ENCODE measurements at regions not wholly inside any gene's neighbourhood (a gene's known extent, or its start where the extent isn't known, plus 50 kb on each side); places are given as distances from the start of the nearest gene placed in this dataset.

DNA sequence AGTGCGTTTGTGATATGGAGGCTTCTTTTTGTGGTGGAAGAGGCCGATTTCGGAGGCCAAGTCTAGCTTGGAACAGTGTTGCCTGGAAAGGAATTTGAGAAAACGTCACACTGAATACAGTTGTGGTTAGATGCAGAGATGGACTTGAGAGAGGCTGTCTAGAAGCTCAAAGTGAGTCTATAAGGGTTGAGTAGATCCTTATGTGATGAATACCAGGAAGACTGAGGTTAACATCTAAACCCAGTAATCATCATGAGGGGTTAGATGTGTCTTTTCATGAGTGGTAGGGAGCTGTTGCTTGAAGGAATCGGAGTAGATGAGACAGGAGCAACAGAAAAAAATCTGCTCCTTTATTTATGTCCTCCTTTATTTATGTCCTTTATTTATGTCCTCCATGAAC is 114.6 kb upstream of the IVNS1ABP start:
- no peak for TF ChIP-seq JUN (IDR thresholded peaks at IDR 0.05; ENCODE audit: borderline replicate concordance, insufficient read depth, insufficient read length, low read depth)
- no peak for TF ChIP-seq POLR2AphosphoS5 (IDR thresholded peaks at IDR 0.05; ENCODE audit: insufficient read depth, low read depth, low read length)
- TF ChIP-seq POLR2A (IDR thresholded peaks at IDR 0.05; ENCODE audit: low read depth, low read length): no peak
- TF ChIP-seq EZH2 (IDR thresholded peaks at IDR 0.05; ENCODE audit: borderline replicate concordance, low read depth, low read length, severe bottlenecking): no peak
- TF ChIP-seq, protein P1, sequence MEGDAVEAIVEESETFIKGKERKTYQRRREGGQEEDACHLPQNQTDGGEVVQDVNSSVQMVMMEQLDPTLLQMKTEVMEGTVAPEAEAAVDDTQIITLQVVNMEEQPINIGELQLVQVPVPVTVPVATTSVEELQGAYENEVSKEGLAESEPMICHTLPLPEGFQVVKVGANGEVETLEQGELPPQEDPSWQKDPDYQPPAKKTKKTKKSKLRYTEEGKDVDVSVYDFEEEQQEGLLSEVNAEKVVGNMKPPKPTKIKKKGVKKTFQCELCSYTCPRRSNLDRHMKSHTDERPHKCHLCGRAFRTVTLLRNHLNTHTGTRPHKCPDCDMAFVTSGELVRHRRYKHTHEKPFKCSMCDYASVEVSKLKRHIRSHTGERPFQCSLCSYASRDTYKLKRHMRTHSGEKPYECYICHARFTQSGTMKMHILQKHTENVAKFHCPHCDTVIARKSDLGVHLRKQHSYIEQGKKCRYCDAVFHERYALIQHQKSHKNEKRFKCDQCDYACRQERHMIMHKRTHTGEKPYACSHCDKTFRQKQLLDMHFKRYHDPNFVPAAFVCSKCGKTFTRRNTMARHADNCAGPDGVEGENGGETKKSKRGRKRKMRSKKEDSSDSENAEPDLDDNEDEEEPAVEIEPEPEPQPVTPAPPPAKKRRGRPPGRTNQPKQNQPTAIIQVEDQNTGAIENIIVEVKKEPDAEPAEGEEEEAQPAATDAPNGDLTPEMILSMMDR (IDR thresholded peaks at IDR 0.05; ENCODE audit: extremely low read depth in 1 of 2, insufficient read depth in 1 of 2, low read depth in 1 of 2, low read length in 2 of 2): no peak
- TF ChIP-seq FOS (IDR thresholded peaks at IDR 0.05; ENCODE audit: borderline replicate concordance, insufficient read depth, low read length): no peak
- TF ChIP-seq, protein P2, sequence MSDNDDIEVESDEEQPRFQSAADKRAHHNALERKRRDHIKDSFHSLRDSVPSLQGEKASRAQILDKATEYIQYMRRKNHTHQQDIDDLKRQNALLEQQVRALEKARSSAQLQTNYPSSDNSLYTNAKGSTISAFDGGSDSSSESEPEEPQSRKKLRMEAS (IDR thresholded peaks at IDR 0.05; ENCODE audit: insufficient read depth, insufficient read length): no peak
- TF ChIP-seq GATA2 (IDR thresholded peaks at IDR 0.05; ENCODE audit: insufficient read depth, insufficient read length, low read depth, low read length): no peak

Data from endothelial cell of umbilical vein (primary cell).